NCI-H2227 treated with DMSO at 0.1 percent for 48 hours (cell line): ENCODE measurements at regions not wholly inside any gene's neighbourhood (a gene's known extent, or its start where the extent isn't known, plus 50 kb on each side); places are given as distances from the start of the nearest gene placed in this dataset.

Experiments used
- DNase-seq: peaks from one replicate; lab custom pipeline; 2025; lab: John Stamatoyannopoulos, UW

- no peak for DNase-seq
Observed at GRCh38 chr9:26313108-26313507, 579.5 kb downstream of the CAAP1 start.

- no peak for DNase-seq
Observed at GRCh38 chr9:26311463-26311995, 581.1 kb downstream of the CAAP1 start.

GRCh38 chr9:26310294-26310693, 582.3 kb downstream of the CAAP1 start:
- no peak for DNase-seq

GRCh38 chr9:26308328-26308727, 584.3 kb downstream of the CAAP1 start:
- DNase-seq, result no peak

- no peak for DNase-seq
Observed at GRCh38 chr9:26301659-26302058, 590.9 kb downstream of the CAAP1 start.

GRCh38 chr9:26301046-26301445, 591.6 kb downstream of the CAAP1 start:
- DNase-seq, result no peak

GRCh38 chr9:26296910-26297572, 595.6 kb downstream of the CAAP1 start:
- DNase-seq, result no peak

- DNase-seq, result no peak
Observed at GRCh38 chr9:26292943-26293342, 599.7 kb downstream of the CAAP1 start.

GRCh38 chr9:26271495-26272122, 593.4 kb upstream of the TUSC1 start:
- DNase-seq, result no peak

GRCh38 chr9:26266146-26266793, 588.0 kb upstream of the TUSC1 start:
- DNase-seq, result no peak

GRCh38 chr9:26264709-26265601, 586.7 kb upstream of the TUSC1 start:
- no peak for DNase-seq

- no peak for DNase-seq
Observed at GRCh38 chr9:26263478-26263877, 585.2 kb upstream of the TUSC1 start.

- DNase-seq, result no peak
Observed at GRCh38 chr9:26262421-26263107, 584.3 kb upstream of the TUSC1 start.

GRCh38 chr9:26261503-26262330, 583.5 kb upstream of the TUSC1 start:
- DNase-seq, result no peak

GRCh38 chr9:26260238-26260637, 582.0 kb upstream of the TUSC1 start:
- DNase-seq, result no peak

GRCh38 chr9:26247861-26248260, 569.6 kb upstream of the TUSC1 start:
- no peak for DNase-seq

- no peak for DNase-seq
Observed at GRCh38 chr9:26244661-26245451, 566.6 kb upstream of the TUSC1 start.

- DNase-seq, result no peak
Observed at GRCh38 chr9:26243726-26244125, 565.5 kb upstream of the TUSC1 start.

GRCh38 chr9:26243029-26243697, 564.9 kb upstream of the TUSC1 start:
- DNase-seq, result no peak
